Prostate gland (tissue), 2 donors: ENCODE measurements at regions not wholly inside any gene's neighbourhood (a gene's known extent, or its start where the extent isn't known, plus 50 kb on each side); places are given as distances from the start of the nearest gene placed in this dataset.

Source experiments
- CTCF ChIP-seq, 4 experiments: fragments of 200-600 bp in 2 of 4; fragments of 450-650 bp in 2 of 4; sonication (generic) in 2 of 4; IDR thresholded peaks; 1 replicate in 3 of 4; 2 replicates in 1 of 4; pipeline ENCODE4 v1.5.1; 2016 to 2019; ENCODE audit warnings: antibody characterized with exemption in 4 of 4, mild to moderate bottlenecking in 2 of 4, moderate library complexity in 2 of 4
- POLR2A ChIP-seq: fragments of 450-650 bp; IDR thresholded peaks from one replicate; pipeline ENCODE4 v1.6.1; 2016; ENCODE audit warnings: antibody characterized with exemption, mild to moderate bottlenecking

GRCh38 chr5:61596265-61596664, 264.2 kb downstream of the ZSWIM6 start:
- no peak for TF ChIP-seq POLR2A
- TF ChIP-seq CTCF (IDR thresholded peaks at IDR 0.05) = no peak
